ENCODE measurements at regions not wholly inside any gene's neighbourhood (a gene's known extent, or its start where the extent isn't known, plus 50 kb on each side); places are given as distances from the start of the nearest gene placed in this dataset.
"Not testable (repeated sequence)": the region's sequence is repeated elsewhere in the genome, so short reads cannot be mapped to it uniquely, and the experiment has no call there.

- no peak for DNase-seq (ENCODE audit: low read depth in 4 of 4, low spot score in 3 of 4)
These were observed 183.2 kb downstream of the UXS1 start for GRCh38 chr2:106010818-106011355.

GRCh38 chr2:106009096-106009495 lies 185.0 kb downstream of the UXS1 start:
- DNase-seq (ENCODE audit: low read depth in 4 of 4, low spot score in 3 of 4): no peak

- no peak for DNase-seq (ENCODE audit: low read depth in 4 of 4, low spot score in 3 of 4)
These were observed 189.2 kb downstream of the UXS1 start for GRCh38 chr2:106004851-106005250.

GRCh38 chr2:105999211-105999989 lies 194.7 kb downstream of the UXS1 start:
- no peak for DNase-seq (ENCODE audit: low read depth in 4 of 4, low spot score in 3 of 4)

GRCh38 chr2:105997711-105998110 lies 196.4 kb downstream of the UXS1 start:
- DNase-seq (ENCODE audit: low read depth in 4 of 4, low spot score in 3 of 4): no peak

GRCh38 chr2:105990624-105991023 lies 203.5 kb downstream of the UXS1 start:
- DNase-seq (ENCODE audit: low read depth in 4 of 4, low spot score in 3 of 4): no peak

- DNase-seq (ENCODE audit: low read depth in 4 of 4, low spot score in 3 of 4): not testable (repeated sequence)
These were observed 204.3 kb downstream of the UXS1 start for GRCh38 chr2:105989803-105990202.

GRCh38 chr2:105989070-105989469 lies 205.0 kb downstream of the UXS1 start:
- DNase-seq (ENCODE audit: low read depth in 4 of 4, low spot score in 3 of 4): no peak

- no peak for DNase-seq (ENCODE audit: low read depth in 4 of 4, low spot score in 3 of 4)
These were observed 216.3 kb downstream of the UXS1 start for GRCh38 chr2:105977807-105978206.

- DNase-seq (ENCODE audit: low read depth in 4 of 4, low spot score in 3 of 4): no peak
These were observed 216.9 kb downstream of the UXS1 start for GRCh38 chr2:105977212-105977611.

- no peak for DNase-seq (ENCODE audit: low read depth in 4 of 4, low spot score in 3 of 4)
These were observed 219.3 kb downstream of the UXS1 start for GRCh38 chr2:105974812-105975211.

- DNase-seq (ENCODE audit: low read depth in 4 of 4, low spot score in 3 of 4): no peak
These were observed 221.2 kb downstream of the UXS1 start for GRCh38 chr2:105972927-105973326.

- no peak for DNase-seq (ENCODE audit: low read depth in 4 of 4, low spot score in 3 of 4)
These were observed 221.9 kb downstream of the UXS1 start for GRCh38 chr2:105972246-105972645.

- no peak for DNase-seq (ENCODE audit: low read depth in 4 of 4, low spot score in 3 of 4)
These were observed 224.5 kb downstream of the UXS1 start for GRCh38 chr2:105969552-105969951.

- DNase-seq (ENCODE audit: low read depth in 4 of 4, low spot score in 3 of 4): no peak
These were observed 217.5 kb downstream of the NCK2 start for GRCh38 chr2:105962221-105962620.

GRCh38 chr2:105961599-105962146 lies 217.0 kb downstream of the NCK2 start:
- DNase-seq (ENCODE audit: low read depth in 4 of 4, low spot score in 3 of 4): no peak

- no peak for DNase-seq (ENCODE audit: low read depth in 4 of 4, low spot score in 3 of 4)
These were observed 214.6 kb downstream of the NCK2 start for GRCh38 chr2:105959357-105959756.

GRCh38 chr2:105954891-105955290 lies 210.2 kb downstream of the NCK2 start:
- DNase-seq (ENCODE audit: low read depth in 4 of 4, low spot score in 3 of 4): no peak

GRCh38 chr2:105953942-105954341 lies 209.2 kb downstream of the NCK2 start:
- no peak for DNase-seq (ENCODE audit: low read depth in 4 of 4, low spot score in 3 of 4)

- no peak for DNase-seq (ENCODE audit: low read depth in 4 of 4, low spot score in 3 of 4)
These were observed 207.4 kb downstream of the NCK2 start for GRCh38 chr2:105952131-105952530.

- no peak for DNase-seq (ENCODE audit: low read depth in 4 of 4, low spot score in 3 of 4)
These were observed 206.6 kb downstream of the NCK2 start for GRCh38 chr2:105951384-105951694.
